ENCODE measurements at regions not wholly inside any gene's neighbourhood (a gene's known extent, or its start where the extent isn't known, plus 50 kb on each side); places are given as distances from the start of the nearest gene placed in this dataset.
"Not testable (repeated sequence)": the region's sequence is repeated elsewhere in the genome, so short reads cannot be mapped to it uniquely, and the experiment has no call there.

- H3K4me3 ChIP-seq: no peak overlapping the region
- TF ChIP-seq POLR2A (IDR thresholded peaks at IDR 0.05): no peak
- TF ChIP-seq, protein P1, sequence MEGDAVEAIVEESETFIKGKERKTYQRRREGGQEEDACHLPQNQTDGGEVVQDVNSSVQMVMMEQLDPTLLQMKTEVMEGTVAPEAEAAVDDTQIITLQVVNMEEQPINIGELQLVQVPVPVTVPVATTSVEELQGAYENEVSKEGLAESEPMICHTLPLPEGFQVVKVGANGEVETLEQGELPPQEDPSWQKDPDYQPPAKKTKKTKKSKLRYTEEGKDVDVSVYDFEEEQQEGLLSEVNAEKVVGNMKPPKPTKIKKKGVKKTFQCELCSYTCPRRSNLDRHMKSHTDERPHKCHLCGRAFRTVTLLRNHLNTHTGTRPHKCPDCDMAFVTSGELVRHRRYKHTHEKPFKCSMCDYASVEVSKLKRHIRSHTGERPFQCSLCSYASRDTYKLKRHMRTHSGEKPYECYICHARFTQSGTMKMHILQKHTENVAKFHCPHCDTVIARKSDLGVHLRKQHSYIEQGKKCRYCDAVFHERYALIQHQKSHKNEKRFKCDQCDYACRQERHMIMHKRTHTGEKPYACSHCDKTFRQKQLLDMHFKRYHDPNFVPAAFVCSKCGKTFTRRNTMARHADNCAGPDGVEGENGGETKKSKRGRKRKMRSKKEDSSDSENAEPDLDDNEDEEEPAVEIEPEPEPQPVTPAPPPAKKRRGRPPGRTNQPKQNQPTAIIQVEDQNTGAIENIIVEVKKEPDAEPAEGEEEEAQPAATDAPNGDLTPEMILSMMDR (IDR thresholded peaks at IDR 0.05): no peak
- H3K27me3 ChIP-seq: no peaks in the 10 kb centered on the region
- DNase-seq (no peak), ATAC-seq (ENCODE audit: low FRiP score in 2 of 2) (no peak)
- no peak overlapping the region for H3K27ac ChIP-seq
- whole genome bisulfite sequencing, 2 donors: 76 to 81% methylated on average over 1 of the region's 1 CpG
- H3K9me3 ChIP-seq: no peaks in the 10 kb centered on the region
- H3K36me3 ChIP-seq: no peaks in the 10 kb centered on the region
- H3K4me1 ChIP-seq: no peaks in the 10 kb centered on the region
Measured at GRCh38 chr2:184371641-184372040, 226.7 kb upstream of the ZNF804A start.

DNA sequence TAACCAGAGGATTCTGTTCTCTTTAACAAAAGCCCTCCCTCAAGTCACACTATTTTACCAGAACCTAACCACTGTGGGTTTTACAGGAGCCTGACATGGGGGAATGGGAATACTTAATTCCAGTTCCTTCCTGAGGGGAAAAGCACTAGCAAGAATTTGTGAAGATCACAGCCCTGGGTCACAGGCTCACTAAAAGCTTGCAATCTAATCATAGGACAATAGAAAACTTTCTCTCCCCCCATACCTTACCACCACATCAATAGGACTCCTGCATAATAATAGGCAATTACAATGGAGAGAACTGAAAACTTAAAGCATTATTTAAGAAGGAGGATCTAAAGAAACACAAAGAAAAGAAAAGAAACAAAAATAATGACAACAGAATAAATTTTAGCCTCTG is 225.8 kb upstream of the ZNF804A start:
- H3K9me3 ChIP-seq: no peaks in the 10 kb centered on the region
- no peak overlapping the region for H3K4me3 ChIP-seq
- no peaks in the 10 kb centered on the region for H3K27me3 ChIP-seq
- ATAC-seq (ENCODE audit: low FRiP score in 2 of 2) (no peak), DNase-seq (no peak)
- no peak for TF ChIP-seq EP300 (IDR thresholded peaks at IDR 0.05)
- TF ChIP-seq POLR2A (IDR thresholded peaks at IDR 0.05): no peak
- TF ChIP-seq POLR2AphosphoS5 (IDR thresholded peaks at IDR 0.05): no peak
- TF ChIP-seq, protein P1 (IDR thresholded peaks at IDR 0.05): no peak
- H3K27ac ChIP-seq: no peak overlapping the region
- no peaks in the 10 kb centered on the region for H3K4me1 ChIP-seq
- H3K36me3 ChIP-seq: no peaks in the 10 kb centered on the region

- no peaks in the 10 kb centered on the region for H3K4me1 ChIP-seq
- no peaks in the 10 kb centered on the region for H3K27me3 ChIP-seq
- DNase-seq: no peak
- TF ChIP-seq EP300 (IDR thresholded peaks at IDR 0.05) (no peak), POLR2AphosphoS5 (IDR thresholded peaks at IDR 0.05) (no peak), POLR2A (IDR thresholded peaks at IDR 0.05) (no peak)
- TF ChIP-seq, protein P1 (IDR thresholded peaks at IDR 0.05): no peak
- H3K36me3 ChIP-seq: no peaks in the 10 kb centered on the region
- H3K4me3 ChIP-seq: no peak overlapping the region
- ATAC-seq (ENCODE audit: low FRiP score in 2 of 2): no peak
- H3K9me3 ChIP-seq: no peaks in the 10 kb centered on the region
- no peak overlapping the region for H3K27ac ChIP-seq
Measured at GRCh38 chr2:184394642-184395041, 203.7 kb upstream of the ZNF804A start.

- no peaks in the 10 kb centered on the region for H3K36me3 ChIP-seq
- H3K27ac ChIP-seq: no peak overlapping the region
Measured at GRCh38 chr2:184402381-184402780, 195.9 kb upstream of the ZNF804A start.

GRCh38 chr2:184407041-184407630 is 191.2 kb upstream of the ZNF804A start:
- not testable (repeated sequence) for H3K36me3 ChIP-seq; DNase-seq; H3K9me3 ChIP-seq; H3K4me3 ChIP-seq; H3K4me1 ChIP-seq; H3K27ac ChIP-seq; ATAC-seq (ENCODE audit: low FRiP score in 2 of 2); H3K27me3 ChIP-seq
- WGBS, 2 donors: 84 to 86% methylated on average over 7 of the region's 7 CpGs

More at GRCh38 chr2:184402381-184402780, 195.9 kb upstream of the ZNF804A start:
- no peak overlapping the region for H3K4me3 ChIP-seq
- no peaks in the 10 kb centered on the region for H3K4me1 ChIP-seq
- H3K9me3 ChIP-seq: no peaks in the 10 kb centered on the region
- ATAC-seq (ENCODE audit: low FRiP score in 2 of 2) (no peak), DNase-seq (no peak)
- no peaks in the 10 kb centered on the region for H3K27me3 ChIP-seq
- TF ChIP-seq POLR2AphosphoS5 (IDR thresholded peaks at IDR 0.05): no peak
- no peak for TF ChIP-seq POLR2A (IDR thresholded peaks at IDR 0.05)
- TF ChIP-seq, protein P1 (IDR thresholded peaks at IDR 0.05): no peak
- no peak for TF ChIP-seq EP300 (IDR thresholded peaks at IDR 0.05)
